Mesendoderm (in vitro differentiated cells): ENCODE measurements at regions not wholly inside any gene's neighbourhood (a gene's known extent, or its start where the extent isn't known, plus 50 kb on each side); places are given as distances from the start of the nearest gene placed in this dataset.

Source experiments
- DNase-seq: peaks from one replicate; pipeline ENCODE4 v3.0.0; 2013
- H2AK5ac ChIP-seq: 2 replicates; pipeline ENCODE4 v1.6.1; 2013; ENCODE audit warnings: low read length, inconsistent platforms
- H2BK120ac ChIP-seq: 2 replicates; pipeline ENCODE4 v1.6.1; 2013; ENCODE audit warnings: low read depth, mild to moderate bottlenecking, low read length, moderate library complexity, mixed read lengths
- H2BK15ac ChIP-seq: replicated peaks from 2 replicates; pipeline ENCODE4 v1.6.1; 2013; ENCODE audit warnings: low read depth, mild to moderate bottlenecking, moderate library complexity
- H2BK5ac ChIP-seq: 2 replicates; pipeline ENCODE4 v1.6.1; 2013; ENCODE audit warnings: low read length, inconsistent platforms
- H3K18ac ChIP-seq: 2 replicates; pipeline ENCODE4 v1.6.1; 2013; ENCODE audit warnings: mild to moderate bottlenecking, low read length, mixed read lengths
- H3K23ac ChIP-seq: one replicate; pipeline ENCODE4 v1.6.1; 2013; ENCODE audit warnings: low read length
- H3K27ac ChIP-seq: 2 replicates; pipeline ENCODE4 v1.5.1; 2013; ENCODE audit warnings: low read depth, mild to moderate bottlenecking, inconsistent platforms, low read length, moderate library complexity
- H3K27me3 ChIP-seq: 2 replicates; pipeline ENCODE4 v1.6.1; 2013; ENCODE audit warnings: low read length, control low read depth, mild to moderate bottlenecking, inconsistent platforms; ENCODE audit not compliant: insufficient read depth, poor library complexity
- H3K36me3 ChIP-seq: 2 replicates; pipeline ENCODE4 v1.6.1; 2013; ENCODE audit warnings: low read length, inconsistent platforms; ENCODE audit not compliant: control insufficient read depth, insufficient read depth
- H3K4ac ChIP-seq: one replicate; pipeline ENCODE4 v1.6.1; 2013; ENCODE audit warnings: low read depth, mild to moderate bottlenecking, low read length, moderate library complexity
- H3K4me1 ChIP-seq: 2 replicates; pipeline ENCODE4 v1.6.1; 2013; ENCODE audit warnings: low read depth, low read length, inconsistent platforms; ENCODE audit not compliant: control insufficient read depth
- H3K4me2 ChIP-seq: 2 replicates; pipeline ENCODE4 v1.6.1; 2013; ENCODE audit warnings: low read length
- H3K4me3 ChIP-seq: 2 replicates; pipeline ENCODE4 v1.5.1; 2013; ENCODE audit warnings: mild to moderate bottlenecking, low read length
- H3K56ac ChIP-seq: one replicate; pipeline ENCODE4 v1.6.1; 2013; ENCODE audit warnings: low read length
- H3K79me1 ChIP-seq: 2 replicates; pipeline ENCODE4 v1.6.1; 2013; ENCODE audit warnings: low read length, inconsistent platforms
- H3K79me2 ChIP-seq: 2 replicates; pipeline ENCODE4 v1.6.1; 2013; ENCODE audit warnings: mild to moderate bottlenecking, low read length; ENCODE audit not compliant: control insufficient read depth, insufficient read depth
- H3K9ac ChIP-seq: 2 replicates; pipeline ENCODE4 v1.6.1; 2013; ENCODE audit warnings: low read length, inconsistent platforms
- H4K5ac ChIP-seq: one replicate; pipeline ENCODE4 v1.6.1; 2013; ENCODE audit warnings: low read length
- H4K8ac ChIP-seq: one replicate; pipeline ENCODE4 v1.6.1; 2013; ENCODE audit warnings: low read depth, mild to moderate bottlenecking, control low read depth, low read length, moderate library complexity
- WGBS: extraction: QIAGEN DNeasy Blood & Tissue Kit; methylation state at CpG from one replicate; pipeline ENCODE4 v1.1.7; 2013; ENCODE audit warnings: low lambda C conversion rate, missing lambda C conversion rate; ENCODE audit not compliant: insufficient coverage; ENCODE audit errors: extremely low coverage; 5-methylcytosine and 5-hydroxymethylcytosine counted together

GRCh38 chr5:12985142-12985541 lies 959.3 kb downstream of the DNAH5 start:
- Histone ChIP-seq H3K4me1 (no peaks in the 10 kb centered on the region), H3K36me3 (no peaks in the 10 kb centered on the region), H3K56ac (no peak overlapping the region), H3K27ac (no peak overlapping the region), H3K18ac (no peak overlapping the region), H4K8ac (no peak overlapping the region), H2BK15ac (no peak overlapping the region), H2BK120ac (no peak overlapping the region), H3K4ac (no peak overlapping the region), H3K9ac (no peak overlapping the region), H3K79me2 (no peaks in the 10 kb centered on the region), H2BK5ac (no peak overlapping the region), H3K4me3 (no peak overlapping the region), H2AK5ac (no peak overlapping the region), H3K79me1 (no peaks in the 10 kb centered on the region), H4K5ac (no peak overlapping the region), H3K23ac (no peak overlapping the region), H3K27me3 (no peaks in the 10 kb centered on the region), H3K4me2 (no peak overlapping the region)
- DNase-seq, result no peak
- WGBS, result no CpG with 5 or more reads among the region's 4 CpGs

GRCh38 chr5:12974856-12975255 lies 969.6 kb downstream of the DNAH5 start:
- H3K4me1 ChIP-seq, result no peaks in the 10 kb centered on the region
- no peaks in the 10 kb centered on the region for H3K79me2 ChIP-seq
- DNase-seq, result no peak
- no CpG with 5 or more reads among the region's 3 CpGs for WGBS
- H2BK120ac ChIP-seq, result no peak overlapping the region
- no peak overlapping the region for H3K4me3 ChIP-seq
- no peak overlapping the region for H2AK5ac ChIP-seq
- no peak overlapping the region for H4K5ac ChIP-seq
- H3K27me3 ChIP-seq, result no peaks in the 10 kb centered on the region
- H2BK15ac ChIP-seq, result no peak overlapping the region
- H3K27ac ChIP-seq, result no peak overlapping the region
- no peak overlapping the region for H3K18ac ChIP-seq
- no peak overlapping the region for H3K56ac ChIP-seq
- no peak overlapping the region for H3K9ac ChIP-seq
- no peak overlapping the region for H3K4me2 ChIP-seq
- no peak overlapping the region for H4K8ac ChIP-seq
- H3K23ac ChIP-seq, result no peak overlapping the region
- H2BK5ac ChIP-seq, result no peak overlapping the region
- H3K4ac ChIP-seq, result no peak overlapping the region
- H3K79me1 ChIP-seq, result no peaks in the 10 kb centered on the region
- H3K36me3 ChIP-seq, result no peaks in the 10 kb centered on the region

- Histone ChIP-seq H2AK5ac (no peak overlapping the region), H3K4me2 (no peak overlapping the region), H3K79me1 (no peaks in the 10 kb centered on the region), H2BK120ac (no peak overlapping the region), H3K27ac (no peak overlapping the region), H2BK5ac (no peak overlapping the region), H3K23ac (no peak overlapping the region), H3K56ac (no peak overlapping the region), H2BK15ac (no peak overlapping the region), H3K9ac (no peak overlapping the region), H4K5ac (no peak overlapping the region), H3K36me3 (no peaks in the 10 kb centered on the region), H3K27me3 (no peaks in the 10 kb centered on the region), H3K18ac (no peak overlapping the region), H3K4me1 (no peaks in the 10 kb centered on the region), H4K8ac (no peak overlapping the region), H3K4me3 (no peak overlapping the region), H3K4ac (no peak overlapping the region), H3K79me2 (no peaks in the 10 kb centered on the region)
- no peak for DNase-seq
- WGBS, result no CpG with 5 or more reads among the region's 4 CpGs
Measured at GRCh38 chr5:12965804-12966203, 978.7 kb downstream of the DNAH5 start.

DNA sequence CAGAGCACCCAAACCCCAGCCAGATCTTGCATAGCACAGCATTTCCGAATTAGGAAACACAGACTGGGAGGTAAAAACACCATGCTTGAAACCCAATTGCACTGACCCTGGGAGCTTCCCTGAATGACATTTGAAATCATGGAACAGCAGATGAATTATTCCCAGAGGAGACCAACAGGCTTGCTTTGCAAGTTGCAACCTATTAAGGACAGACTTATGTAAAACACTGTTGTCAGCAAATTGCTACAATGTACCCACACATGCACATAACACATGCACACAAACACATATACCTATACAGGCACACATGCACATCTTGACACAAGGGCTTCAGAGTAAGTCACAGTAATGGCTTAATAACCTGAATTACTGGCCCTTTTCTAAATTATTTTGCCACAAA lies 984.8 kb downstream of the DNAH5 start:
- H3K27ac ChIP-seq, result no peak overlapping the region
- no peak overlapping the region for H2BK120ac ChIP-seq
- no peaks in the 10 kb centered on the region for H3K79me2 ChIP-seq
- no peak overlapping the region for H3K4ac ChIP-seq
- H2BK5ac ChIP-seq, result no peak overlapping the region
- no peak overlapping the region for H3K56ac ChIP-seq
- no peaks in the 10 kb centered on the region for H3K27me3 ChIP-seq
- no CpG with 5 or more reads among the region's 1 CpG for WGBS
- H3K79me1 ChIP-seq, result no peaks in the 10 kb centered on the region
- no peak overlapping the region for H4K8ac ChIP-seq
- DNase-seq, result no peak
- H3K18ac ChIP-seq, result no peak overlapping the region
- no peak overlapping the region for H3K23ac ChIP-seq
- no peak overlapping the region for H3K9ac ChIP-seq
- no peak overlapping the region for H3K4me2 ChIP-seq
- no peak overlapping the region for H3K4me3 ChIP-seq
- no peaks in the 10 kb centered on the region for H3K4me1 ChIP-seq
- H3K36me3 ChIP-seq, result no peaks in the 10 kb centered on the region
- H2BK15ac ChIP-seq, result no peak overlapping the region
- no peak overlapping the region for H4K5ac ChIP-seq
- no peak overlapping the region for H2AK5ac ChIP-seq

- Histone ChIP-seq H3K4ac (no peak overlapping the region), H2BK15ac (no peak overlapping the region), H3K27me3 (no peaks in the 10 kb centered on the region), H3K36me3 (no peaks in the 10 kb centered on the region), H3K79me1 (no peaks in the 10 kb centered on the region), H3K4me1 (no peaks in the 10 kb centered on the region), H2BK120ac (no peak overlapping the region), H2AK5ac (no peak overlapping the region), H3K23ac (no peak overlapping the region), H2BK5ac (no peak overlapping the region), H3K9ac (no peak overlapping the region), H3K56ac (no peak overlapping the region), H3K4me3 (no peak overlapping the region), H3K27ac (no peak overlapping the region), H3K18ac (no peak overlapping the region), H3K4me2 (no peak overlapping the region), H4K8ac (no peak overlapping the region), H4K5ac (no peak overlapping the region), H3K79me2 (no peaks in the 10 kb centered on the region)
- no peak for DNase-seq
- WGBS, result no CpG with 5 or more reads among the region's 2 CpGs
Measured at GRCh38 chr5:12952409-12952808, 992.1 kb downstream of the DNAH5 start.

DNA sequence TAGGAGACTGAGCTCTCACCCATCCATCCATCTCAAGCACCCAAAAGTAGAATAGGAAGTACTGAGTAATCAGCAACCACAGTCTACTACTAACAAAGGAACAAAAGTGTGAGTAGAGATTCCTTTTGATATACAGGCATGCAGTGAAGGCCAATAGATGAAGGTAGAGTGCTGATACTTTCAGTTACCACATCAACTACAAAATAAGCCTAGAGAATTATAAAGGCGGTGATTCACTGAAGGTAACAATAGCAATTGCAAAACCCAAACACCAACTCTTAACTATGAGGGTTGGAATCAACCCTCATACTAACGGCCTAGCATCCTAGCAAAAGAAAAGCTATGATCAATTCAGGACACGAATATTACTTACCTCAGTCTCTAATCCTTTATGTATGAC lies 992.6 kb downstream of the DNAH5 start:
- Histone ChIP-seq H3K9ac (no peak overlapping the region), H3K23ac (no peak overlapping the region), H3K36me3 (no peaks in the 10 kb centered on the region), H2BK5ac (no peak overlapping the region), H3K79me1 (no peaks in the 10 kb centered on the region), H3K79me2 (no peaks in the 10 kb centered on the region), H4K8ac (no peak overlapping the region), H2BK15ac (no peak overlapping the region), H3K56ac (no peak overlapping the region), H3K27me3 (no peaks in the 10 kb centered on the region), H2BK120ac (no peak overlapping the region), H3K4ac (no peak overlapping the region), H3K18ac (no peak overlapping the region), H3K4me2 (no peak overlapping the region), H4K5ac (no peak overlapping the region), H3K27ac (no peak overlapping the region), H2AK5ac (no peak overlapping the region), H3K4me1 (no peaks in the 10 kb centered on the region), H3K4me3 (no peak overlapping the region)
- no CpG with 5 or more reads among the region's 3 CpGs for WGBS
- no peak for DNase-seq
